ENCODE measurements at regions not wholly inside any gene's neighbourhood (a gene's known extent, or its start where the extent isn't known, plus 50 kb on each side); places are given as distances from the start of the nearest gene placed in this dataset.

GRCh38 chr2:120904830-120905234 lies 169.2 kb downstream of the GLI2 start:
- Histone ChIP-seq H3K4me2 (ENCODE audit: control insufficient read depth, insufficient read depth) (no peak overlapping the region), H3K4me3 (no peak overlapping the region), H3K9ac (ENCODE audit: control insufficient read depth, insufficient read depth, low read length) (no peak overlapping the region), H3K79me2 (ENCODE audit: control insufficient read depth, insufficient read depth, low read length) (no peaks in the 10 kb centered on the region), H3K9me3 (replicated peaks; ENCODE audit: control insufficient read depth, insufficient read depth, low read length) (no peaks in the 10 kb centered on the region), H3K27me3 (replicated peaks in 1 of 2; ENCODE audit: control insufficient read depth in 2 of 2, insufficient read depth in 2 of 2, low read length in 1 of 2) (peaks cover 0 to 2% of the 10 kb centered on the region in 2 experiments; a peak in 3 of 4 replicates), H2AFZ (ENCODE audit: control insufficient read depth, low read depth, low read length) (no peak overlapping the region), H3K4me1 (ENCODE audit: control insufficient read depth, insufficient read depth, low read length) (no peaks in the 10 kb centered on the region), H4K20me1 (ENCODE audit: control insufficient read depth, insufficient read depth) (no peaks in the 10 kb centered on the region), H3K27ac (ENCODE audit: control insufficient read depth, insufficient read depth) (no peak overlapping the region), H3K36me3 (ENCODE audit: control insufficient read depth in 2 of 2, insufficient read depth in 2 of 2, low read length in 1 of 2) (no peaks in the 10 kb centered on the region)
- in situ Hi-C loops (cut with MboI), result no loop called here
- BruUV-seq (replicated peaks), result no TSS peak
- ChIA-PET RAD21 (ENCODE audit: unreplicated experiment) (no interaction called here), POLR2A (no interaction called here), CTCF (no interaction called here), SMC1A (ENCODE audit: uncharacterized antibody, unreplicated experiment) (no interaction called here)
- TF ChIP-seq SIN3A (IDR thresholded peaks at IDR 0.05; ENCODE audit: low read depth, low read length), result no peak
- no peak for TF ChIP-seq TCF3 (IDR thresholded peaks at IDR 0.05; ENCODE audit: borderline replicate concordance, insufficient read depth, low read depth, low read length)
- TF ChIP-seq ESRRA (IDR thresholded peaks at IDR 0.05; ENCODE audit: low read length), result no peak
- TF ChIP-seq, protein P1, sequence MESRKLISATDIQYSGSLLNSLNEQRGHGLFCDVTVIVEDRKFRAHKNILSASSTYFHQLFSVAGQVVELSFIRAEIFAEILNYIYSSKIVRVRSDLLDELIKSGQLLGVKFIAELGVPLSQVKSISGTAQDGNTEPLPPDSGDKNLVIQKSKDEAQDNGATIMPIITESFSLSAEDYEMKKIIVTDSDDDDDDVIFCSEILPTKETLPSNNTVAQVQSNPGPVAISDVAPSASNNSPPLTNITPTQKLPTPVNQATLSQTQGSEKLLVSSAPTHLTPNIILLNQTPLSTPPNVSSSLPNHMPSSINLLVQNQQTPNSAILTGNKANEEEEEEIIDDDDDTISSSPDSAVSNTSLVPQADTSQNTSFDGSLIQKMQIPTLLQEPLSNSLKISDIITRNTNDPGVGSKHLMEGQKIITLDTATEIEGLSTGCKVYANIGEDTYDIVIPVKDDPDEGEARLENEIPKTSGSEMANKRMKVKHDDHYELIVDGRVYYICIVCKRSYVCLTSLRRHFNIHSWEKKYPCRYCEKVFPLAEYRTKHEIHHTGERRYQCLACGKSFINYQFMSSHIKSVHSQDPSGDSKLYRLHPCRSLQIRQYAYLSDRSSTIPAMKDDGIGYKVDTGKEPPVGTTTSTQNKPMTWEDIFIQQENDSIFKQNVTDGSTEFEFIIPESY (IDR thresholded peaks at IDR 0.05), result no peak
- no peak for TF ChIP-seq RUNX3 (IDR thresholded peaks at IDR 0.05; ENCODE audit: low read length)
- TF ChIP-seq CBX3 (IDR thresholded peaks at IDR 0.05; ENCODE audit: borderline replicate concordance, low read depth), result no peak
- TF ChIP-seq ZNF24 (IDR thresholded peaks at IDR 0.05), result no peak
- no peak for TF ChIP-seq ZZZ3 (IDR thresholded peaks at IDR 0.05; ENCODE audit: control insufficient read depth, insufficient read length, low read depth)
- TF ChIP-seq JUND (IDR thresholded peaks at IDR 0.05; ENCODE audit: low read depth, low read length), result no peak
- TF ChIP-seq SUZ12 (IDR thresholded peaks at IDR 0.05; ENCODE audit: unreplicated experiment), result no peak
- no peak for TF ChIP-seq NR2F1 (conservative IDR thresholded peaks at IDR 0.05)
- TF ChIP-seq FOS (IDR thresholded peaks at IDR 0.05; ENCODE audit: borderline replicate concordance, extremely low read depth, insufficient read length), result no peak
- TF ChIP-seq CEBPB (IDR thresholded peaks at IDR 0.05; ENCODE audit: borderline replicate concordance in 1 of 2, low read depth in 2 of 2, low read length in 2 of 2), result no peak
- TF ChIP-seq, protein P2, sequence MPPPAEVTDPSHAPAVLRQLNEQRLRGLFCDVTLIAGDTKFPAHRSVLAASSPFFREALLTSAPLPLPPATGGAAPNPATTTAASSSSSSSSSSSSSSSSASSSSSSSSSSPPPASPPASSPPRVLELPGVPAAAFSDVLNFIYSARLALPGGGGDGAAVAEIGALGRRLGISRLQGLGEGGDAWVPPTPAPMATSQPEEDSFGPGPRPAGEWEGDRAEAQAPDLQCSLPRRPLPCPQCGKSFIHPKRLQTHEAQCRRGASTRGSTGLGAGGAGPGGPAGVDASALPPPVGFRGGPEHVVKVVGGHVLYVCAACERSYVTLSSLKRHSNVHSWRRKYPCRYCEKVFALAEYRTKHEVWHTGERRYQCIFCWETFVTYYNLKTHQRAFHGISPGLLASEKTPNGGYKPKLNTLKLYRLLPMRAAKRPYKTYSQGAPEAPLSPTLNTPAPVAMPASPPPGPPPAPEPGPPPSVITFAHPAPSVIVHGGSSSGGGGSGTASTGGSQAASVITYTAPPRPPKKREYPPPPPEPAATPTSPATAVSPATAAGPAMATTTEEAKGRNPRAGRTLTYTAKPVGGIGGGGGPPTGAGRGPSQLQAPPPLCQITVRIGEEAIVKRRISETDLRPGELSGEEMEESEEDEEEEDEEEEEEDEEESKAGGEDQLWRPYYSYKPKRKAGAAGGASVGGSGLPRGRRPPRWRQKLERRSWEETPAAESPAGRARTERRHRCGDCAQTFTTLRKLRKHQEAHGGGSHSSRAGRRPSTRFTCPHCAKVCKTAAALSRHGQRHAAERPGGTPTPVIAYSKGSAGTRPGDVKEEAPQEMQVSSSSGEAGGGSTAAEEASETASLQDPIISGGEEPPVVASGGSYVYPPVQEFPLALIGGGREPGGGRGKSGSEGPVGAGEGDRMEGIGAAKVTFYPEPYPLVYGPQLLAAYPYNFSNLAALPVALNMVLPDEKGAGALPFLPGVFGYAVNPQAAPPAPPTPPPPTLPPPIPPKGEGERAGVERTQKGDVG (CRISPR knock-in tag; IDR thresholded peaks at IDR 0.05), result no peak
- no peak for TF ChIP-seq HCFC1 (IDR thresholded peaks at IDR 0.05; ENCODE audit: low read length)
- TF ChIP-seq IRF3 (IDR thresholded peaks at IDR 0.05), result no peak
- TF ChIP-seq ASH2L (IDR thresholded peaks at IDR 0.05; ENCODE audit: borderline replicate concordance, low read depth), result no peak
- ATAC-seq (no peak), DNase-seq (ENCODE audit: low read depth, low spot score) (no peak), FAIRE-seq (no peak)
- intact Hi-C loops (cut with micrococcal nuclease; ENCODE audit: unreplicated experiment), result no loop called here
- 26% methylated on average over 4 of the region's 5 CpGs for WGBS (ENCODE audit: insufficient coverage, insufficient replicate concordance, low lambda C conversion rate, missing lambda C conversion rate)
